ENCODE measurements at regions not wholly inside any gene's neighbourhood (a gene's known extent, or its start where the extent isn't known, plus 50 kb on each side); places are given as distances from the start of the nearest gene placed in this dataset.
"Not testable (repeated sequence)": the region's sequence is repeated elsewhere in the genome, so short reads cannot be mapped to it uniquely, and the experiment has no call there.

GRCh38 chr7:51645255-51645654 is 328.6 kb upstream of the COBL start:
- no peak for DNase-seq

GRCh38 chr7:51644216-51644615 is 327.6 kb upstream of the COBL start:
- DNase-seq: no peak

DNA sequence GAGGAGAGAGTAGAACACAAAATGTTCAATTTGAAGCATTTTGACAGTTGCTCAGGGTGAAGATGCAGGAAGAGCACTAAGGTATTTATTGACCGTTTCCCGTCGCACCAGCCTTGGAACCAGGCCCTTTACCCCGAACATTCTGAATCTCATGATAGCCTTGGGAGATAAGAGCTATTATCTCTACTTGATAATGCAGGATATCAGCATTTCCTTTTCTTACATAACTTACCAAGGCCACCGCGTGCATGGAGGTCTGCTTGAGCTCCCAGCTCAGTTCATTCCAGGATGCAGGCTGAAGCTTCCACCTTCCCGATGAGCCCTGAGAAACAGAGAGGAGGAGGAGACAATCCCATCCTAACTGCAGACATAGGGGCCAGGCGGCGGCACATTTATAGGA is 324.2 kb upstream of the COBL start:
- no peak for DNase-seq

- DNase-seq: no peak
Observed at GRCh38 chr7:51639661-51640334, 323.2 kb upstream of the COBL start.

DNA sequence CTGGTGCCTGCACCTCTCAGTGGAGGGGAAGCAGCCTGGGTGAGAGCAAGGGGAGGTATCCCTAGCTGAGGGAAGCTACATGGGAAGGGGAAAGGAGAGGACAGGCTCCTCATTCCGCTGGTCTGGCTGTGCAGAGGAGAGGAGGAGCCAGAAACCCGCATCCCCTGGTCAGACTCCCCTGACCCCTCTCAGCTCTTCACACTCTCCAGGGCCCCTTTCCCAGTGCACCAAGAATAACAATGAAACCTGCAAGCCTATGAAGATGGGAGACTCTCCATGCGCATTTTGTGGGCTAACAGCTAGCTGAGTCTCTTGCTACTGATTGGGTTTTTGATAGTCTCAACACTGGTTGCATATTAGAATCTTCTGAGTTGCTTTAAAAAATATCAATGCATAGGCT is 319.9 kb upstream of the COBL start:
- no peak for DNase-seq

DNA sequence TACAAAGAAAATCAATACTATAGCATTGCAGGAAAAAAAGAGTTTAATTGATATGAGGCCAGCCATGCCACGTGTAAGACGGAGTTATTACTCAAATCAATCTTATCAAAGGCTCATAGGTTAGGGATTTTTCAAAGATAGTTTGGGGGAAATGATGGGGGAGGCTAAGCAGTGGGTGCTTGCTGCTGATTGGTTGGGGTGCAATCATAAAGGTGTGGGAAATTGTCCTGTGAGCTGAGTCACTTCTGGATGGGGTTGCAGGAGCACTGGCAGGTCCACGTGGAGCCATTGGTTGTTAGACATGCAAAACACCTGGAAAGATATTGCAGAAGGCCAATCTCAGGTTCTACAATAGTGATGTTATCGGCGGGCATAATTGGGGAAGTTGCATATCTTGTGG is 319.2 kb upstream of the COBL start:
- DNase-seq: no peak

- no peak for DNase-seq
Observed at GRCh38 chr7:51634538-51634937, 317.9 kb upstream of the COBL start.

DNA sequence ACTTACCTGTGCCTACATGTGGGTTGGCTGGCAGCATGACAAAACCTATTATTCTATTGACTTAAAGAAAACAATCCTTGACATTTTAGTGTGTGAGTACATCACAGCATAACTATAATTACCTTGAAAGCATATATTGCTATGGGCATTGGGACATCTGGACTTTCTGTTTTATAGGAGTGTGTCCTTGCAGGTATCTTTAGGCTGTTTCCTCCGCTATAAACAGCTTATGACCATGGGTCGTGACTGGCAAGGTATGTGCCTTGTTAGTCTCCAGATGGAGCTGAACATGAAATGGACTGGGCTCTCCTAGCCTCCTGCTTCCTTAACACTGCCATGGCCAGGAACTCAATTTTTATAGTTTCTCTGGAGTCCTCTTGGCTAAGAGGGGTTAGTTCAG is 317.4 kb upstream of the COBL start:
- DNase-seq: no peak

DNA sequence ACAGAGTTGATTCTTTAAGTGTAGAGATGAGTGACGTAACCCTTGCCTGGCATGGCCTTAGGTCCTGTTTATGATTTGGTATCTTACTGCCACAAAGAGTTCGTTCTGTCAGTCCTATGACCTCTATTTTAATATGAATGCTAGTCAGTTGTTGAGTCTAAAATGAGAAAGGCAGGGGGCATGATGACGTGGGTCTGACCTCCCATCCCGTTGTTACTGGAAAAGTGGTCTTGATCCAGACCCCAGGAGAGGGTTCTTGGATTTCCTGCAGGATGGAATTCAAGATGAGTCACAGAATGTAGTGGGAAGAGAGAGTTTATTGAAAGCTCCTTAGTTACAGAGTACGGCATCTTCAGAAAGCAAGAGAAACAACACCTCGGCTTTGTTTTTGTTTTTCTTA is 317.0 kb upstream of the COBL start:
- DNase-seq: no peak

GRCh38 chr7:51633006-51633405 is 316.4 kb upstream of the COBL start:
- no peak for DNase-seq

DNA sequence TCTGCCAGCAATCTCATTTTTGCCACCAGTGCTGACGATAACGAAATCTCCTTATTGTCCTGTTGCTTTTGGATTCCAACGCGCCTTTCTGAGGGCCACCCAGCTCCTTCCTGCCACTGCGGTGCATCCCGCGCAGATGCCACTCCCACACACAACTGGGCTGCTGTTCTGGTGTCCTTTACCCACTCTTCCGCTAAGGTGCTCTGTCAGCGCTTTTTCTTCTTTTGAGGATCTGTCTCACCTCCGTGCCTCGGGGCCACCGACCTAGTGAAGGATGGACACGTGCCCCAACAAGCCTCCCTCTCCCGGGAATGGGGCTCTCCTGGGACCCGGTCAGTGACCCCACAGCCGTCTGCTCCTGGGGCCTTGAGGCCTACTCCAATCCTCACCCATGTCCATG is 314.3 kb upstream of the COBL start:
- DNase-seq: no peak

- DNase-seq: no peak
Observed at GRCh38 chr7:51629206-51629605, 312.6 kb upstream of the COBL start.

GRCh38 chr7:51621956-51622355 is 305.3 kb upstream of the COBL start:
- DNase-seq: no peak

GRCh38 chr7:51620706-51621105 is 304.1 kb upstream of the COBL start:
- DNase-seq: no peak

- DNase-seq: no peak
Observed at GRCh38 chr7:51619880-51620279, 303.3 kb upstream of the COBL start.

- DNase-seq: no peak
Observed at GRCh38 chr7:51617686-51618085, 301.1 kb upstream of the COBL start.

DNA sequence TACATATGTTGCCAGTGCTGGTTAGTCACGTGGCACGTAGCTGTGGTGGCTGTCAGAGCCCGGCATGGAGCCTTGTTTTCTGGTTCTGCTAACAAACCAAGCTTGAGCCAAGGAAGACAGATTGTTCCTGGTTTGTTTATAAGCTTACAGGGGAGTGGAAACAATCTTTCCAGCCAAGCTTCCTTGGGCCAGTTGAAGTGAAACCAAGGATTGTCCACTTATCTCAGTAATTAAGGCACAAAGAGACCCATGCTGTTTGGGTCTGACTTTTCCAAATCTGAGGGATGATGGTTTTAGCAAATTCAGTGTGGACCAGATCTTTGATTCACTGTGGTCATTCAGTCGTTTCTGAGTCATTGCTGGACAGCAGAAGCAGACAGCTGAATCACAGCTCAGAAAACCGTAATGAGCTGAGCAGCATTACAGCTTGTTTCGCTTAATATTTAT is 297.3 kb upstream of the COBL start:
- DNase-seq: no peak

DNA sequence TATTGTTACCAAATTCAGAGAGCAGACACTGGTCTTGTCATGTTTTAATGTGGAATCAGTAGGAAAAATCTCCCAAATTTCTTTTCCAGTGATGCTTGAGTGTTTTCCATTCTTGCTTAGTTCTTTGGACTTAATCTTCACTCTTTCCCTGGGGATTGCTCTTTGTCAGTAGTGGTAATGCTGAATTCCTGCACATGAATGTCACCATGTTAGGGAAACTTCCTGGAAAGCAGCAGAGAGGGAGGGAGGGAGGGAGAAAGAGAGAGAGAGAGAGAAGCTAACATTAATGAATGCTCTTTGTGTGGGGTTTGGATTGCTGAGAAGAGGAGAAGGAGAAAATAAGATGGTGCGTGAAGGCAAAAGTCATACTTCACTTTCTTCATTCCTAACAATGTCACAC is 295.3 kb upstream of the COBL start:
- no peak for DNase-seq

DNA sequence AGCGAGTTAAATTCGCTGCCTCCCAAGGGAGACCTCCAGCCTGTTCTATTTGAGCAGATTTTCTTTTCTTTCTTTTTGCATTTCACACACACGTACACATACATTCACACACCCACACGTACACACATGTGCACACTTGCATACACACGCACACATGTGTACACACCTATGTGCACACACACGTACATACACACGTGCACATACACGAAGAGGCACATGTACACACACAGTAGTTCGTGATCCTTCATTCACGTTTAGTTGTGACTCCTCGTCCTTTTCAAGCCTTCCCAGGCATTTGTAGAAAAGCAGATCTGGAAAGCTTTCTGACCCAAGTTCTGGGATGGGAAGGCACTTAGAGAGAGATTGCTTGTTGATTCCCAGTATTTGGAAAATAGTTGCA is 290.8 kb upstream of the COBL start:
- DNase-seq: no peak

GRCh38 chr7:51606601-51607154 is 290.1 kb upstream of the COBL start:
- no peak for DNase-seq

- no peak for DNase-seq
Observed at GRCh38 chr7:51602376-51602775, 285.8 kb upstream of the COBL start.

GRCh38 chr7:51601461-51601860 is 284.9 kb upstream of the COBL start:
- DNase-seq: no peak

DNA sequence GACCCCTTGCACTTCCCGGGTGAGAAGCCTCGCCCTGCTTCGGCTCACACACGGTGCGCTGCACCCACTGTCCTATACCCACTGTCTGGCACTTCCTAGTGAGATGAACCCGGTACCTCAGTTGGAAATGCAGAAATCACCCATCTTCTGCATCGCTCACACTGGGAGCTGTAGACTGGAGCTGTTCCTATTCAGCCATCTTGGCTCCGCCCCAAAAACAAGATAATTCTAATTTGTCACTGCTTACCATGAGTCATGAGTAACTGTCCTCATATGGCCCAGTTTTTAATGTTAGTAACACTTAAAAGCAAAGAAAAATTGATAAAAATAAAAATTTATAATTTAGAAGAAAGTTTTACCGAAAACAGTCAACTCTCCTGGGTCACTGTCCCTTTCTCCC is 283.3 kb upstream of the COBL start:
- DNase-seq: not testable (repeated sequence)

GRCh38 chr7:51593628-51594027 is 277.0 kb upstream of the COBL start:
- DNase-seq: no peak
